DMS53 treated with DMSO at 0.1 percent for 48 hours (cell line): ENCODE measurements at regions not wholly inside any gene's neighbourhood (a gene's known extent, or its start where the extent isn't known, plus 50 kb on each side); places are given as distances from the start of the nearest gene placed in this dataset.
"Not testable (repeated sequence)": the region's sequence is repeated elsewhere in the genome, so short reads cannot be mapped to it uniquely, and the experiment has no call there.

Source experiments
- DNase-seq: peaks from one replicate; lab custom pipeline; 2025; ENCODE audit not compliant: unreplicated experiment; lab: John Stamatoyannopoulos, UW

DNA sequence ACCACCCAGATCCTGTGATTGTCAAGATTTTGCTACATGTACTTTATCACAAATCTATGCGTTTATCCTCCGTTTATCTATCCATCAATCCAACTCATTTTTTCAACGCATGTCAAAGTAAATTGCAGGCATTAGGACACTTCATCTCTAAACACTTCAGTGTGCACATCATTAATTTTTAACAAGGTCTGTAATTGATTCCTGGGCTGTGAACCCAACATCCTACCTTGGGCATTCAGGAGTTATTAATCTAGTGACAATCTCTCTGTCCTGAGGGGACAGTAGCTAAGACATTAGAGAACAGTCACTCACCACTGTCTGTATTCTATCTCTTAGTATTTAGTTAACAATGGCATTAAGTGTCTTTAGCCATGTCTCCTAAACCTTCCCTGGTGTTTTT lies 264.7 kb downstream of the SOX9 start:
- no peak for DNase-seq

DNA sequence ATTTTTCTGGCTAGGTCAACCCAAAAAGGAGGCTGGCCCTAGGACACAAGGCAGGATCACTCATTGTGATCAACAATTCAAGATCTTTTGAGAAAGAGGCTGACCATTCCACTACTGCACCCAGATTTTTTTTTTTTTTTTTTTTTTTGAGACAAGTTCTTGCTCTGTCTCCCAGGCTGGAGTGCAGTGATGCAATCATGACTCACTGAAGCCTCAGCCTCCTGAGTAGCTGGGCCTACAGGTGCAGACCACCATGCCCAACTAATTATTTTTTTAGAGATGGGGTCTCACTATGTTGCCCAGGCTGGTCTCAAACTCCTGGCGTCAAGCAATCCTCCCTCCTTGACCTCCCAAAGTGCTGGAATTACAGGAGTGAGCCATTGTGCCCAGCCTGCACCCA lies 265.4 kb downstream of the SOX9 start:
- DNase-seq: not testable (repeated sequence)

DNA sequence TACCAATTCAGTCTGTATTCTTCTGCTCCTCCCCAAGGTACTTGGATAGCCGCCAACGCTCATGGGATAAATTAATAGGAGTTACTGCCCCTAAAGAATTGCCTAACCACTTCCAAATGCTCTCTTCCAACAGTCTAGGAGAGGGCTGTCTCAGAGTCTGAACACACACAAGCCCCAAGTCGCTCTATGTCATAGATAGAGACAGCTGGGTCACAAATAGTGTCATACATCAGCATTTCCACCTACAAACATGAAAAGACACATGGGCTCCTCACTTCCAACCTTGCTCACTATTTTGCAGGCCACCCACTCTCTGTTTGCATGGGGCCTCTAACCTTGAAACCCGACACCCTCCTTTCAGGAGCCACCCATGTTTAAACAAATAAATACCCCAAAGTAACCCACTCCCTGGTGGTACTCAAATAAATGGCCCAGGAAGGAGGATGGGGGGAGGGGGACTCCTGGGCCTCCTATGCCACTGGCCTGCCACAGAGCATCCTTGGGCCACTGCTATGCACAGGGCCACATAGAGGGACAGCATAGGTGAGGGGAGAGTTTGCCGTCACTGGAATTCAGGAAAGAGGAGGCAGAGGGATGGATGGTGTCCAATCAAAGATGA lies 265.9 kb downstream of the SOX9 start:
- peak; percentile 22 for DNase-seq

DNA sequence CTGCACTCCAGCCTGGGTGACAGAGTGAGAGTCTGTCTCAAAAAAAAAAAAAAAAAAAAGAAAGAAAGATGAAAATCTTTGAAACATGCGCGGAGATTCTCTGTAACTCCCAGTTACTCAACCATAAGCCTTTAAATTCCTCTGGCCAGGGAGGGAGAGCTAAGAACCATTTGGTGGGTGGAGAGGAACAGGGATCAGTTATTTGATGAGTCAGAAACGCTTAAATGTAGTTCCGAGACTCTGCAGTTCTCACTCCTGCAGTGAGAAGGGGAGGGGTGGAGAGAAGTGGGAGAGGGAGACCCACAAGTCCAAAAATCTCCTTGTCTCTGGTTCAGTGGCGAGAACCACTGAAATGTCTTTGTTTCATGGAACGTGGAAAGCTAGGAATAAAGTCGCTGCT lies 266.7 kb downstream of the SOX9 start:
- no peak for DNase-seq

DNA sequence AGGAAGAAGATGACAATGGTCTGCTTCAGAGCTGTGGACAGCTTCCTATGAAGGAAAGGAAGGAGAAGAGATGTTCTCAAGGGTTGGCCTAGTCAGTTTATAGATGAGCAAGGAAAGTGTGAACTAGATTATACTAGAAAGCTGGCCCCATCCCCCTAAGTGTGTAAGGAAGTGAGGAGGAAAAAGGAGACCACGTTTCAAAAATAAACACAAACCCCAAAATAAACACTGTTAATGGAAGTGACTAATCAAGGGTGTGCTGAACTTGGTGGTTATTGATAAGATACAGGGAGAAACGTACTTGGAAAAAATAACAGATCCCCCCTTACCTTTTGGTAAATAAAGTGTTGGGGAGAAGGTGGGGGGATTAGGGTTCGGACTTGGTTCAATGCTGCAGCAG lies 267.1 kb downstream of the SOX9 start:
- DNase-seq: no peak

DNA sequence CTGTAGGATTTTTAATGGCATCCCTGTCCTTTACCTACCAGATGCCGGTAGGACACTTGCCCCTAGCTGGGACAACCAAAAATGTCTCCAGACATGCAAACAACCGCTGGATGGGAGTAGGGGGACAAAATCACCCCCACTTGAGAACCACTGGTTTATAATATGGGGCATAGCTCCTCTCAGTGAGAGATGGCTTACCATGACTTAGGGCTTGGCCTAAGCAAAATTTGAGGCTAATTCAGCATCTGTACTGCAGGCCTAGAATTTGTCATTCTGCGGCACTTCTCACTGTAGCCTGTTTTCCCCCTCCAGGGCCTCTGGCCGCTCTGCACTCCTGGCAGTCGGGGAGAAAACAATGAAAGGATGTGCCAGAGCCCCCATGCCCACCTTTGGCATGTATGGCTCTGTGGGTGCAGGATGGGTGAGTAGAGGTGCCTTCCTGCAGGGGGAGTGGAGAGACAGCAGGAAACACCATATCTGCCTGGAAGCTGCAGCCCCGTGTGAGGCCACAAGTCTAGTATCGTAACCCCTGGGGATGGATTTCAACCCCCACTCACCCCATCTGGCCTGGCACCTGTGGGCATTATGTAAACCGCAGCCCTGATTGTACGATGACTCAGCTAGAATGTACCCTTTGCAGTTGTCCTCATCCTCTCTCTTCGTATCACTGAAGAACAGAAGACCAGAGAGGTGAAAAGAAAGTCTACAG lies 268.1 kb downstream of the SOX9 start:
- no peak for DNase-seq

DNA sequence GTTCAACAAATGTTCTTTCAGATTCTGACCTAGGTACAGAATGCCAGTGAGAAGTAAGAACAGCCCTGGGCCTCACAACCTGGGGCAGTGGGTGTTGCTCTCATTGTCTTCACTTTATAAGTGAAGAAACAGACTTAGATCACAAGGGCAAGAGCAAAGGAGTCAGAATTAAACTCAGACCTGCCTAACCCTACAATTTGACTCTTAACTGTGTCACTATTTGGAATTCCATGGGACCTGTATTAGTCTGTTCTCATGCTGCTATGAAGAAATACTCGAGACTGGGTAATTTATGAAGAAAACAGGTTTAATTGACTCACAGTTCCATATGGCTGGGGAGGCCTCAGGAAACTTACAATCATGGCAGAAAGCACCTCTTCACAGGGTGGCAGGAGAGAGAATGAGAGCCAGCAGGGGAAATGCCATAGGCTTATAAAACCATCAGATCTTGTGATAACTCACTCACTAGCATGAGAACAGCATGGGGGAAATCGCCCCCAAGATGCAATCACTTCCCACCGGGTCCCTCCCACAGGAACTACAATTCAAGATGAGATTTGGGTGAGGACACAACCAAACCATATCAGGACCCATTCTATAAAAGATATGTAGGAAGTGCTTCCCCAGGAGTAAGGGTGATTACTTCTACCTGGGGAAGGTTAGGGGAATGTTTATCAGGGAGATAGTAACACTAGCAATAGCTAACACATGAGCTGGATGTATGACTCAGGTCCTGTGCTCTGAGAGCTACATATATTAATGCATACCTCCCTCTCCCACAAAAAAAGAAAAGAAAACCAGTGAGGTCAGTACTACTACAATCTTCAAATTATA lies 270.1 kb downstream of the SOX9 start:
- no peak for DNase-seq

DNA sequence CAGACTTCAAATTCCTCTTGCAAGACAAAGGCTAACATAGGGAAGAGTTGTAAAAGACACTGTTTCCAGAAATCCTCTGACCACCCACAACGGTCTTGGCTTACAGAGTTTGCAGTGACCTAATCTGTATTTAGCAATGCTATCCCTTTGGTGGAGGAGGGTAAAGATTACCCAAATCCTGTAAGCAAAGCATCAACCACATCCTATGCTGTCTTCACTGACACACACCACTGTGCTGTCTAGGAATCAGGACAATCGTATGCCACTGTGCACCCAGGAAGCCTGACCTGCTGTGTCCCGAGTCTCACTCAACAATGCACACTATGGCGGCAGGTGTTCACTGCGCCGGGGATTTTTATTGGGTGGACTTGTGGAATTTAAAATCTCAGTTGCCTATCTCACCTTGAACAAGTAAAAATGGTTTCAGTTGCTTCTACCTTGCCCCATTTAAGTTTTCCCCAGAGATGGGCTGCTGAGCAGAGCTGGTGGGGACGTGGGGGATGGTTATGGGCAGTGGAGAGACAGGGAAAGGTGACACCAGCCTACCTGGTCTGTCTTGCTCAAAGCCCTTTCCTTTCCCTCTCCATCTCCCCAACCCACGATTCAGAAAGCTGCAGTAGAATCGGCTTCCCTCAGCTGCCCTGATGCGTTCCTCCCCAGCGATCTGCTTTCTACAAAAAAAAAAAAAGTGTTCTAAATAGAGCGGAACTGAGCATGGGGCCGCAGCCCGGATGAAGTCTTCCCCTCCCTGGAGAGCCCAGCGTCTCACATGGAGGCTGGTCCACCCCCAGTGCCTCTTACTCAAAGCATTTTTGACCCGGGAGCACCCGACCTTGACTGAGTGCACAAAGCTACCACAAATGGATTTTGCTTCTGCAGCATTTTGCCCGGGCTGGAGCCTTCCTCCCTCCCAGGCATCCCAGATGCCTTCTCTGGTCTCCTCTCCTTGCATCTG lies 271.5 kb downstream of the SOX9 start:
- peak; percentile 44 for DNase-seq

DNA sequence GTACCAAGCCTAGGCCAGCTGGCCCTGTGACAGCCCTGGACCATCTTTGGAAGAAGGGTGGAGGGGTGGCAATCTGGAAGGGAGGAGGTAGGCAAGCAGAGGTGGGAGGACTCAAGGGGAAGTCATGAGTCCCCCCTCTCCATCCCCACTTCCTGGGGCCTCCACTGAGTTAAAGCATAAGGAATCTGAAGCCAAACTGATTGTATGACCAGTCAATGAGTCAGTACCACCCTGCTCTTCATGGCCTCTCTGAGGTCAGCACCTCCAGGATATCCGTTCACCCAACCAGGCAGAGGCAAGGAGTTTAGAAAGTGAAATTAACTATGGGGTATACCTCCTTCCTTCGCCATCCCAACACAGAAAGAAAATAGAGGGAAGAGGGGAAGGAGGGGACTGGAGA lies 272.7 kb downstream of the SOX9 start:
- DNase-seq: no peak

DNA sequence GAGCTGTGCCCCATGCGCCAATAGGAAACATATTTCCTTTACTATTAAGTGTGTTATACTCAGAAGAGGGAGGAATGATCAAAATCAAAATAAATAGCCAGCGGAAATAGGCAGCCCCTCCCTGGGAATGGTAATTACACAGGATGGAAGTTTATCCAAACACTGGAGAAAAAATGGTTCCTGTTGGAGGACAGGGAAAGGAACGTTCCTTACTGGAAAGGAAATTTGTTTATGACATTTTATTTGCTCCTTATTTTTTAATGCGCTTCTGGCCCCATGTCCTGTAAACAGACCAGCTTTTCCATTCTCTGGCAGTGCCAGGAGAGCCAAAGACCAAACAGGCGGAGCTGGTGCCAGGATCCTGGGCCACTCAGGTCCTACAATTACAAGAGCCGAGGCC lies 273.7 kb downstream of the SOX9 start:
- DNase-seq: no peak

DNA sequence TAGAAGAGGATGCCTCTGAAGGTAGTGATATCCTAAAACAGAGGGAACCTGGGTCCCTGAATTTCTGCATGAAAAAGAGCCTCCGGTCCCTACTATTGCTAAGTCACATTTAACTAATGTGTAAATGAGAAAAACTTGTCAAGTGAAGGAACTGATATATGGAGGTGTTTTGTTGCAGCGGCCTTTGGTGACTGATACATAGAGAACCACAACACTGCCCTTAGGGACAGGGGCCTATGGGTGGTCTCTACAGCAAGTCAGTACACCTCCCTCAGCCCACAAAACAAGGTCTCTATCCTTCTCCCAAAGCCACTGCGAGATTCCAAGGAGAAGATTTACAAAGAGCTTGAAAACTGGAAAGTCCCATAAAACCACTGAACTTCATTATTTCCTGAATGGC lies 275.3 kb downstream of the SOX9 start:
- DNase-seq: no peak

DNA sequence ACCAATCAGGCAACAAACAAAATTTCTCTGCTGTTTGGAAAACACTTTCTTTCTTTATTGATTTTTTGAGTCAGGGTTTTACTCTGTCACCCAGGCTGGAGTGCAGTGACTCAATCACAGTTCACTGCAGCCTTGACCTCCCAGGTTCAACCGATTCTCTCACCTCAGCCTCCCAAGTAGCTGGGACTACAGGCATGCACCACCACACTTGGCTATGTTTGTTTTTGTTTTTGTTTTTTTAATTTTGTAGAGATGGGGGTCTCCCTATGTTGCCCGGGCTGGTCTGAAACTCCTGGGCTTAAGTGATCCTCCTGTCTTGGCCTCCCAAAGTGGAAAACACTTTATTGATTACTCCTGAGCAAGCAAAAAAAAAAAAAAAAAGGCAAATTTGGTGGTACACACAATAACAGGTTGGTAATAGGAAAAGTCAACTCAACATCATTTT lies 276.4 kb downstream of the SOX9 start:
- no peak for DNase-seq

DNA sequence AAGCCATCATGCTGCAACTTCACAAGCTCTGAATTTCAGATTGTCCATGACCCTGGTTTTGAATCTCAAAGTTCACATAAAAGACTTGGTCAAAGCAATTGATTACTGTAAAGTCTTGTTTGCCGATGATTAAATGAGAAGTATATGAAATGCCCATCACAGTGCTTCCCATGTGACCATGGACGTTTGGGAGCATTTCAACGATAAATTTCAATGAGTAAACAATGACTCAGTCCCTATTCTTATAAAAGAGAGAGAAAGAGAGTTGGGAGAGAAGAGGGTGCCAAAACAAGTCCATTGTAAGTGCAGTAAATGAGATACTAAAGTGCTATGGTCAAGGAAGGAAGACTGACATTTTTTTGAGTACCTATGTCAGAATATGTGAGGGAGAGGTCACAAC lies 276.9 kb downstream of the SOX9 start:
- peak; percentile 46 for DNase-seq

DNA sequence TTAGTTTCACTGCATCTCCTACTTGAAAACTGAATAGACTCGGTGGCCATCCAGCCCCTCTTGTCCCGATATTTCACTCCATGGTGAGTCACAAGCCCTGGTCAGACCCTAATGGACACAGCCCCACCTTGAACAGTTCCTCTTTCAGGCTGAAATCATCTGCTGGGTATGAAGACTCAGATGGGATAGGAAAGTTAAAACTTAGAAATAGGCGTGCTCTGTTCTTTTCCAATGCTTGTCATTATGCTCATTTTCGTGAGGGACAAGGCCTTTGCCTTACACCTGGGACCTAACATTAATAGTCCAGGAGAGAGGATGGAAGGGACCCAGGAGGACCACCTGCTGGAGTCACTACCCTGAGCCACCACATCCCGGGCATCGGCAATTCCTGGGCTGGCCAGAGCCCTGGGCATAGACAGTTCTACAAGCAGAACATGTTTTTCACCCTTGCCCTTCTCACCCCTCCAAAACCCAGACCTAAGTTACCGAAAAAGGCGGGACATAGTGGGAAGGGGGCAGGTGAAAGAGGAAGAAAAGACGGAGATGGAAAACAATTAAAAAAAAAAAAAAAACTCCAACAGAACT lies 278.3 kb downstream of the SOX9 start:
- no peak for DNase-seq

DNA sequence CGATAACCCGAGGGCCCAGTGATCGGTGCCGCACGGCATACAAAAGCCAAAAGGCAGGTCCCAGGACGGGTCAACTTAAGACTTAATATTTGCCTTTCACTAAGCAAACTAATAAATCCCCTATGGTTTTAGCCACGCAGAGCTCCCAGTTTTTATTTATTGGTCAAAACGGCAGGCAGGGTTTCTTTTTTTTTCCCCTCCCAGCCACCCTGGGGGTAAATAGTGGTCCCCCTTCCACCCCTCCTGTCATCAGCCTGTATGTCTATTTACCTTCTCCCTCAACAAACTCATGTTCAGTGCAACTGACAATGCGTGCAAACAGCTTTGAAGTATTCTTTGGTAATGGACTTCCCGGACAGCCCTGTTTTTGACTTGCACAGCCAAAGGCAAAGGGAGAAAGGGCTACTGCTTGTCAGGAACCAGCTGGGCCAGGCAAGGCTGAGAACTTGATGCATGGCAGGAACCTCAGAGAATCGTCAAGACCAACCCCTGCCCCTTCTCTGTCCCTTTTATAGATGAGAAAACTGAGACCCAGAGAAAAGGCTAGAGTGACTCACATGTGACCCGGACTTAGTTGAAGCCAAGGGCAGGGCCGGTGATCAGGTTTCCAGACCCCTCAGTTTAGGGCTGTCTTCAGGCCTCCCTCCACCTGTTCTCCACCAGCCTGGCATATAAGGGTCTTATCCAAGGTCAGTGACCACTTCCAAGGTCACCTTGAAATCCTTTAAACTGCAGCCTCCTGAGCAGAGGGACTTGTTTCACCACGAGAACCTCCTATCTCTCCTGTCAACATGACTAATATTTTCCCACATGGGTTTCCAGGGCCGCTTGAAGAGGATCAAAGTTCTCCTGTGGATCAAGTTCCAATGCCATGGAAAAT lies 279.0 kb downstream of the SOX9 start:
- no peak for DNase-seq

DNA sequence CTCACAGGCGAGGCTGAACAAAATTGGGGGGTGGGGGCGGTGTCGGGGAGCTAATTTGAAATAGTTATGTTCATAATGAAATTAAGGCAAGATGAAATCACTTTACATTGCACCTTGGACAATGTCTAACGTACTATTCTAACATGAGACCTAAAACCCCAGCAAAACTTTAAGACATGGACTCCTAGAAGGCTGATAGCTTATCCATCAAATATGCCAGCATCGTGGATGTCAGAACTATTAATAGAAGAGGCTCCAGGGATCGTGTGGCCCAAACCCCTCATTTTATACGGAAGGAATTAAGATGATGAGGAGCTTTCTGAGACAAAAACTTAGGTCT lies 279.6 kb downstream of the SOX9 start:
- no peak for DNase-seq

DNA sequence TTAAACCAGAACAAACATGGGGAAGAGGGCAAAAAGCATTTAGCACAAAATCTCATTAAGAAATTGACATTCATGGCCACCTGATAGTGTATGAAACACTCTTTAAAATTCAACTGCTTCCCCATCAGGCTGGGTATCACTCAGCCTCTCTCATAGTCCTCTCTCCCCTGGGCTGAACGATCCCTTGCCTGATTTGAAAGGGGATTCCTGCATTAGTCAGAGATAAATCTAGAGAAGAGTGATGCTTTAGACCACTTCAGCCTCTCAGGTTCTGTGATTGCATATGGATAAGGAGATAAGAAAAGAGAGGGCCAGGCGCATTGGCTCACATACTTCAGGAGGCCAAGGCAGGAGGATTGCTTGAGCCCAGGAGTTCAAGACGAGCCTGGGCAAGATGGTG lies 280.0 kb downstream of the SOX9 start:
- DNase-seq: no peak

DNA sequence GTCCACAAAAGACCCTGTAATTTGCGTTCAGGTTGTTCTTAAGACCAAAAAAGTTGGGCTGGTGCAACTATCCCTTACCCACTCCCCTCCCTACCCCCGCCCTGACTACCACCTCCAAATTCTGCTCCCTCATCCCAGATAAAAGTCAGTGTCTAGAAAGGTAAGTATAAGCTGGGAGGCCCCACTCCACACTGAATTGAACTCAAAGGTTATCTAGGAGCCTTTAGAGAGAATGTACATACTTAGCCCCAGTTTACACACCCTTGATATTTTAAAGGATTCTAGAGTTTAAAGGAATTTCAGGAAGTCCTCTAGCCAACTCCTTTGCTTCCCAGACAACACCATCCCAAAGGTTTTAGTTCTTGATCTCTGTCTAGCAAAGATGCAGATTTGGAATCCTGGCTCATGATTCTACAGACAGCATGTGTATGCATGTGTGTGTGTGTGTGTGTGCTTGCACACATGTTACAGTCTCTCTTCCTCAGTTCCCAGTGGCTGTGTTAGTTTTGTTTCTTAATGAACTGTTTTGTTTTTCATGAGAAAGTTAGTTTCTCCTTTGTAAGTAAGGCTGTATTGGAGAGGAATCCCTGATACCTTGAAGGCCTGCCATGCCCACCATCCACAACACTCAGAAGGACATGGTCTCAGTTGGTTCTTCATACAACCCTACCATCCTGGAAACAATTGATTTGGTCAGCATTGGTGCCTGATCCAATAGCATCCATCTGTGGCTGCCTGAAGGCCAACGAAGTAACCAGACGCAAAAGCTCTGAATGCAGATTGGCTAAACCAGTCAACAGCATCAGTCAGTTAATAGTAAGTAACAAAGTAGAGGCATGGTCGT lies 281.3 kb downstream of the SOX9 start:
- DNase-seq: no peak

DNA sequence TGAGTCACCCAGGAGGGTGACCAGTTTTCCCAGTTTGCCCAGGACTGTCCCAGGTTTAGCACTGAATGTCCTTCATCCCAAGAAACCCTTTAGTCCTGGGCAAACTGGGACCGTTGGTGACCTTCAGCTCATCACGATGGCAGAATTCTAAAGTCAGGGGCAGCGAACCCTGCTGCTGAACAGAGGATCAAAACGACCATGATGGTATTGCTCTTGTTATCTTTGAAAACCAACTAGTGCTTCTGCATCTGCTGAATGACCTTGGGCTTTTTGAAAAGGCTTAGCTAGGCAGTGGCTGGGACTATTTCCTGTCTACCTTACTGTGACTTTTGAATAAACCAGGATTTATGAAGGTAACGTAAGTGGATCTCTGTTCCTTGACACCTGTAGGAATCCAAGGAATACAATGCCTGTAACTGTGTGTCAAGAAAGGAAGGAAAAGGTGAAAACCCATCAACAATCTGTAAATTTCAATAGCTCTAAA lies 281.9 kb downstream of the SOX9 start:
- no peak for DNase-seq
